Coronary artery (tissue), 2 donors: ENCODE measurements at regions not wholly inside any gene's neighbourhood (a gene's known extent, or its start where the extent isn't known, plus 50 kb on each side); places are given as distances from the start of the nearest gene placed in this dataset.

Source experiments
- DNase-seq: peaks from one replicate; pipeline ENCODE4 v3.0.0-alpha.2; 2017; ENCODE audit warnings: low spot score
- H3K27ac ChIP-seq, 2 donors: fragments of 200-600 bp; sonication (generic); one replicate each; pipeline ENCODE4 v1.5.1; 2016 to 2019
- H3K4me3 ChIP-seq: fragments of 200-600 bp; sonication (generic); 2 replicates; pipeline ENCODE4 v1.5.1; 2016; ENCODE audit warnings: mild to moderate bottlenecking, moderate library complexity
- CTCF ChIP-seq: fragments of 200-600 bp; sonication (generic); IDR thresholded peaks from one replicate; pipeline ENCODE4 v1.5.1; 2019; ENCODE audit warnings: antibody characterized with exemption

GRCh38 chr2:238989484-238989883 lies 141.6 kb downstream of the TWIST2 start:
- Histone ChIP-seq H3K27ac (no peak overlapping the region), H3K4me3 (no peak overlapping the region)
- DNase-seq, result peak; percentile 63
- TF ChIP-seq CTCF, result no peak

GRCh38 chr2:238994432-238994831 lies 146.5 kb downstream of the TWIST2 start:
- no peak for TF ChIP-seq CTCF

GRCh38 chr2:238994876-238995275 lies 147.0 kb downstream of the TWIST2 start:
- TF ChIP-seq CTCF, result no peak
- Histone ChIP-seq H3K27ac (no peak overlapping the region), H3K4me3 (no peak overlapping the region)
- no peak for DNase-seq

More at GRCh38 chr2:238994432-238994831, 146.5 kb downstream of the TWIST2 start:
- Histone ChIP-seq H3K27ac (no peak overlapping the region), H3K4me3 (no peak overlapping the region)
- DNase-seq, result no peak

GRCh38 chr2:238995634-238996033 lies 147.7 kb downstream of the TWIST2 start:
- no peak for DNase-seq
- no peak for TF ChIP-seq CTCF
- no peak overlapping the region for H3K4me3 ChIP-seq
- no peak overlapping the region for H3K27ac ChIP-seq

GRCh38 chr2:238996331-238997136 lies 148.6 kb downstream of the TWIST2 start:
- Histone ChIP-seq H3K27ac (no peak overlapping the region), H3K4me3 (no peak overlapping the region)
- no peak for DNase-seq
- no peak for TF ChIP-seq CTCF

- DNase-seq, result no peak
- no peak overlapping the region for H3K27ac ChIP-seq
- no peak for TF ChIP-seq CTCF
Measured at GRCh38 chr2:238997137-238997390, 149.2 kb downstream of the TWIST2 start.

GRCh38 chr2:238997684-238998083 lies 149.8 kb downstream of the TWIST2 start:
- H3K27ac ChIP-seq, result no peak overlapping the region
- TF ChIP-seq CTCF, result no peak
- H3K4me3 ChIP-seq, result no peak overlapping the region
- no peak for DNase-seq

More at GRCh38 chr2:238997137-238997390, 149.2 kb downstream of the TWIST2 start:
- H3K4me3 ChIP-seq, result no peak overlapping the region
